Endothelial cell (in vitro differentiated cells): ENCODE measurements at regions not wholly inside any gene's neighbourhood (a gene's known extent, or its start where the extent isn't known, plus 50 kb on each side); places are given as distances from the start of the nearest gene placed in this dataset.

Source experiments
- DNase-seq: peaks from one replicate; pipeline ENCODE4 v3.0.0; 2021; ENCODE audit warnings: low spot score
- H3K27ac Mint-ChIP-seq: one replicate; pipeline ENCODE4 v1.8.0; 2021; ENCODE audit warnings: mixed read lengths, inconsistent platforms; ENCODE audit not compliant: unreplicated experiment
- H3K27me3 Mint-ChIP-seq: one replicate; pipeline ENCODE4 v1.8.0; 2021; ENCODE audit warnings: mild to moderate bottlenecking, moderate library complexity, mixed read lengths, inconsistent platforms; ENCODE audit not compliant: unreplicated experiment
- H3K36me3 Mint-ChIP-seq: one replicate; pipeline ENCODE4 v1.8.0; 2021; ENCODE audit warnings: mild to moderate bottlenecking, low read depth, mixed read lengths, inconsistent platforms; ENCODE audit not compliant: unreplicated experiment
- H3K4me1 Mint-ChIP-seq: one replicate; pipeline ENCODE4 v1.8.0; 2021; ENCODE audit warnings: mild to moderate bottlenecking, mixed read lengths, inconsistent platforms; ENCODE audit not compliant: unreplicated experiment
- H3K4me3 Mint-ChIP-seq: one replicate; pipeline ENCODE4 v1.8.0; 2021; ENCODE audit warnings: mild to moderate bottlenecking, mixed read lengths, inconsistent platforms; ENCODE audit not compliant: unreplicated experiment
- H3K9me3 Mint-ChIP-seq: one replicate; pipeline ENCODE4 v1.8.0; 2021; ENCODE audit warnings: mixed read lengths, inconsistent platforms; ENCODE audit not compliant: unreplicated experiment
- TF ChIP-seq, protein P1 (sequence below): fragments of 200-600 bp; sonication (generic); IDR thresholded peaks from one replicate; pipeline ENCODE4 v1.5.0; 2021; ENCODE audit warnings: antibody characterized with exemption; ENCODE audit not compliant: unreplicated experiment

DNA sequence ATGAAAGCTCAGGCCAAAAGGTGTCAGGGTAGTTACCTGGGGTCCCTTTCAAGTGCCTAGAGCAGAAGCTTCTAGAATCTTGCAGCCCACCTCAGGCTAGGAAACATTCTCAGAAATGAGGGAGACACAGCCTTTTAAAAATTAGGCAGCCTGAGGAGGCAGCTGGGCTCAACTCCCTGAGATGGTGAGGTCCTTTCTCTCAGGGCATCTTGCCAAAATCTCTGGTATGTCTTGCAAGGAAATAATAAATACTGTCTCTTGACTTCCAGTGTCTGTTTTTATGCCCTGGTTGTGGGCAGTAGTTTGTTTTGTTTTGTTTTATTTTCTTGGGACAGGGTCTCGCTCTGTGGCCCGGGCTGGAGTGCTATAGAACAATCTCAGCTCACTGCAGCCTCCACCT is 100.9 kb upstream of the APC start:
- Mint-ChIP-seq H3K36me3 (no peaks in the 10 kb centered on the region), H3K9me3 (no peaks in the 10 kb centered on the region), H3K4me1 (no peaks in the 10 kb centered on the region), H3K27me3 (no peaks in the 10 kb centered on the region), H3K4me3 (no peak overlapping the region), H3K27ac (no peak overlapping the region)
- no peak for DNase-seq
- TF ChIP-seq, protein P1, sequence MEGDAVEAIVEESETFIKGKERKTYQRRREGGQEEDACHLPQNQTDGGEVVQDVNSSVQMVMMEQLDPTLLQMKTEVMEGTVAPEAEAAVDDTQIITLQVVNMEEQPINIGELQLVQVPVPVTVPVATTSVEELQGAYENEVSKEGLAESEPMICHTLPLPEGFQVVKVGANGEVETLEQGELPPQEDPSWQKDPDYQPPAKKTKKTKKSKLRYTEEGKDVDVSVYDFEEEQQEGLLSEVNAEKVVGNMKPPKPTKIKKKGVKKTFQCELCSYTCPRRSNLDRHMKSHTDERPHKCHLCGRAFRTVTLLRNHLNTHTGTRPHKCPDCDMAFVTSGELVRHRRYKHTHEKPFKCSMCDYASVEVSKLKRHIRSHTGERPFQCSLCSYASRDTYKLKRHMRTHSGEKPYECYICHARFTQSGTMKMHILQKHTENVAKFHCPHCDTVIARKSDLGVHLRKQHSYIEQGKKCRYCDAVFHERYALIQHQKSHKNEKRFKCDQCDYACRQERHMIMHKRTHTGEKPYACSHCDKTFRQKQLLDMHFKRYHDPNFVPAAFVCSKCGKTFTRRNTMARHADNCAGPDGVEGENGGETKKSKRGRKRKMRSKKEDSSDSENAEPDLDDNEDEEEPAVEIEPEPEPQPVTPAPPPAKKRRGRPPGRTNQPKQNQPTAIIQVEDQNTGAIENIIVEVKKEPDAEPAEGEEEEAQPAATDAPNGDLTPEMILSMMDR, result no peak

DNA sequence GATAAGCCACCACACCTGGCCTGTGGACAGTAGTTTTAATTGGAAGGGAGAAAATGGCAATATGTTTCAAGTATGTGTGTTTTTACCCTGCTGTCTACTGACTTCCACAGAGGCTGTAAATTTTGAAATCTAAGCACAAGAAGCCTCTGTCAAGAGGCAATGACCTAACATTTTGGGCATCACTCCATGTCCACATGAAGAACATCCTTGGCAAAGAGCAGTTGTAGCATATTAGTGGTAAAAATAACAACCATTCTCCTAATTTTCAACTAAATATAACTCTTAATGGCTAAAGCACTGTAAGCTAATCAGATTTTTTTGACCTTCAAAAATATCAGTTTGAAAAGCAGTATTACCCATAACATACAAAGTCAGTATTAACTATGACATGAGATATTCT is 100.3 kb upstream of the APC start:
- Mint-ChIP-seq H3K4me1 (no peaks in the 10 kb centered on the region), H3K4me3 (no peak overlapping the region), H3K9me3 (no peaks in the 10 kb centered on the region), H3K36me3 (no peaks in the 10 kb centered on the region), H3K27me3 (no peaks in the 10 kb centered on the region), H3K27ac (no peak overlapping the region)
- DNase-seq, result no peak
- TF ChIP-seq, protein P1, result no peak

DNA sequence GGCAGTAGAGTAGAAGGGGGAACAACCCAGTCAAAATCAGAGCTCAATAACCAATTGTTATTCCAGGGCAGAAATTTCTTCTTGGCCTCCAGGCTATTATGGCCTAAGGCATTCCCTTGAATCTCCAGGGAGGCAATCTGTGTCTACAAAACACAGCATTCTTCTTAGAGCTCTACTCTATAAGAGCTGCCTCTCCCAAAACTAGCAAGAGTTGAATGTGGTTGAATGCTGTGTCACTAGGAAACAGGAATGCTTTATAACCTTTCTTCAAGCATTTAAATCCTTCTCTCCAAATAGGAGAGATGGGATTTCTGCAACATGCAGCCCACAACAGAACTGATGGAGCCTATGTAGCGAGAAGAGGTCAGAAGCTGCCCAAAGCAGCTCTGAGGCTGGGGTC is 97.1 kb upstream of the APC start:
- H3K27ac Mint-ChIP-seq, result no peak overlapping the region
- TF ChIP-seq, protein P1, result no peak
- H3K27me3 Mint-ChIP-seq, result no peaks in the 10 kb centered on the region
- no peaks in the 10 kb centered on the region for H3K4me1 Mint-ChIP-seq
- H3K9me3 Mint-ChIP-seq, result no peaks in the 10 kb centered on the region
- no peaks in the 10 kb centered on the region for H3K36me3 Mint-ChIP-seq
- no peak overlapping the region for H3K4me3 Mint-ChIP-seq
- no peak for DNase-seq

DNA sequence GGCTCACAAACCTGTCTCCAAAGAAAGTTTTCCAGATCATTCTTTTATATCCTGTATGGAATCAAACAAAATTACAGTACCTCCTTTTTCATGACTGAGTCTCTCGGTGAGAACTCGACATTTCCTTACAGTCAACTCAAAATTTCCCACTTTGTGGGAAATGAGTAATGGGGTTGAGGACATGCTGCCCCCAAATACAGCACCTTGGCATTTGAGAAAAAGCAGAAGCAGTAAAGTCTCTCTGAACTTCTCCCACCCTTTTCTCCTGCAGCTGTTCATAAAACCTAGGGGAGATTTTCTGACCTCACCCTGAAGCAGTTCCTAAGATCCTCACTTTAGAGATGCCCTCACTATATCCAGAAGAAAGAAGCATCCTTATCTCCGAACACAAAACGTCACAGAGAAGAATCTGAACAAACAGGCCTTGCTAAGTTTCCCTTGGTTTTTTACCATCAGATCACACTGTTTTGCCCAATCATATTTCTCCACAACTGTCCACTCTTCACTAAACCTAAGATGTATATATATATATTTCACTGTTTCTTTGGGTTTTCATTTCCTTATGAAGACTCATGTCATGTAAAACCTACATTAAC is 96.1 kb upstream of the APC start:
- no peak overlapping the region for H3K4me3 Mint-ChIP-seq
- no peaks in the 10 kb centered on the region for H3K27me3 Mint-ChIP-seq
- H3K9me3 Mint-ChIP-seq, result no peaks in the 10 kb centered on the region
- no peak overlapping the region for H3K27ac Mint-ChIP-seq
- H3K4me1 Mint-ChIP-seq, result no peaks in the 10 kb centered on the region
- TF ChIP-seq, protein P1, result no peak
- DNase-seq, result no peak
- H3K36me3 Mint-ChIP-seq, result no peaks in the 10 kb centered on the region

DNA sequence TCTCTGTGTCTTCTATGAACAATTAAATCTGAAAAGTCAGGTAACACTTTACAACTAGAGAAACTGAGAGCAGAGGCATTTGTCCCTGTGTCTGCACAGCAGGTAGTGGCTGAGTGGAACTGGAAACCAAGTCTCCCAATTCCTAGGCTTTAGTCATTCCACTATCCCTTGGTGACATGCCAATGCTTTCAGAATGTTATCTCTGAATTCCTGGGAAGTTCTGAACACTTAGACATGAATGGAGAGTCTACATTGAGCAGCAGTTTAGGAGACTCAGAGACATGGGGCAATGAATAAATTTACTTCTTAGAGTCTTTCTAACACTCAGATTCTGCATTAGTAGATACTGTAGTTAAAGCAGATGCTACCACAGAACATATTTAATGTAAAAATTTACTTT is 94.8 kb upstream of the APC start:
- DNase-seq, result no peak
- H3K27me3 Mint-ChIP-seq, result no peaks in the 10 kb centered on the region
- H3K4me1 Mint-ChIP-seq, result no peaks in the 10 kb centered on the region
- no peak overlapping the region for H3K4me3 Mint-ChIP-seq
- no peak overlapping the region for H3K27ac Mint-ChIP-seq
- H3K9me3 Mint-ChIP-seq, result no peaks in the 10 kb centered on the region
- TF ChIP-seq, protein P1, result no peak
- H3K36me3 Mint-ChIP-seq, result no peaks in the 10 kb centered on the region
